HL-60 (cell line): ENCODE measurements at regions not wholly inside any gene's neighbourhood (a gene's known extent, or its start where the extent isn't known, plus 50 kb on each side); places are given as distances from the start of the nearest gene placed in this dataset.

Experiments used
- DNase-seq, 2 experiments: peaks; one replicate each; pipeline ENCODE4 v3.0.0-alpha.2; 2010 to 2020; ENCODE audit warnings: low read depth in 1 of 2, low spot score in 1 of 2
- H3K27ac ChIP-seq: fragments of 250-450 bp; sonication (Bioruptor Pico); replicated peaks from 2 replicates; pipeline ENCODE4 v1.5.1; 2020; ENCODE audit warnings: mild to moderate bottlenecking, moderate library complexity
- H3K27me3 ChIP-seq: fragments of 250-450 bp; sonication (Bioruptor Pico); 2 replicates; pipeline ENCODE4 v1.5.1; 2021; ENCODE audit warnings: mild to moderate bottlenecking, moderate library complexity; ENCODE audit not compliant: insufficient read depth, poor library complexity, severe bottlenecking
- H3K4me3 ChIP-seq: replicated peaks from 2 replicates; pipeline ENCODE4 v1.5.1; 2011; ENCODE audit warnings: mild to moderate bottlenecking, control low read depth, low read length; ENCODE audit not compliant: insufficient read depth
- GABPA ChIP-seq: IDR thresholded peaks from 2 replicates; pipeline ENCODE4 v1.6.1; 2012; ENCODE audit warnings: low read depth
- POLR2AphosphoS5 ChIP-seq: IDR thresholded peaks from 2 replicates; pipeline ENCODE4 v1.6.1; 2012; ENCODE audit warnings: low read depth
- SPI1 ChIP-seq: IDR thresholded peaks from 2 replicates; pipeline ENCODE4 v1.6.1; 2012; ENCODE audit warnings: low read depth, mild to moderate bottlenecking, borderline replicate concordance
- TF ChIP-seq, protein P1 (sequence below): IDR thresholded peaks from one replicate; pipeline ENCODE4 v1.5.1; 2011; ENCODE audit warnings: low read length, control low read depth, inconsistent platforms; ENCODE audit not compliant: insufficient read depth
- TF ChIP-seq, protein P2 (sequence below): IDR thresholded peaks from 2 replicates; pipeline ENCODE4 v1.6.1; 2012; ENCODE audit warnings: low read depth; ENCODE audit not compliant: insufficient replicate concordance

DNA sequence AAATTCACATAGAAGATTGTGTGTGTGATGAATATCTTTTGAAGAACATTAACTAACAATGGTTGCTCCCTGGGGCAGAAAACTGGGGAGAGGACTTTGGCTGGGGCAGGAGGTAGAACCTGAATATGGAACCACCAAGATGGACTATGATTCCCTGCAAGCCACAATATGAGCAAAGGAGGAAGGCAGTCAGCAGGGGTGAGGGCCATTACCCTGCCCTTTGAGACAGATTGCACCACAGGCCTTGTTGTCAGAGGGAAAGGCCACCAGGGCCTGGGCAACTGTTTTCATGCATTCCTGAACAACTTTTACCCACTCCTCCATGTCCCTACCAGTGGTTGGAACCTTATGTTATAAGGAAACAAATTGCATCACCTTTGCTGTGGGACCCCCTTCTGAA is 670.1 kb upstream of the POM121L12 start:
- TF ChIP-seq GABPA (no peak), SPI1 (no peak), POLR2AphosphoS5 (no peak)
- TF ChIP-seq, protein P1, sequence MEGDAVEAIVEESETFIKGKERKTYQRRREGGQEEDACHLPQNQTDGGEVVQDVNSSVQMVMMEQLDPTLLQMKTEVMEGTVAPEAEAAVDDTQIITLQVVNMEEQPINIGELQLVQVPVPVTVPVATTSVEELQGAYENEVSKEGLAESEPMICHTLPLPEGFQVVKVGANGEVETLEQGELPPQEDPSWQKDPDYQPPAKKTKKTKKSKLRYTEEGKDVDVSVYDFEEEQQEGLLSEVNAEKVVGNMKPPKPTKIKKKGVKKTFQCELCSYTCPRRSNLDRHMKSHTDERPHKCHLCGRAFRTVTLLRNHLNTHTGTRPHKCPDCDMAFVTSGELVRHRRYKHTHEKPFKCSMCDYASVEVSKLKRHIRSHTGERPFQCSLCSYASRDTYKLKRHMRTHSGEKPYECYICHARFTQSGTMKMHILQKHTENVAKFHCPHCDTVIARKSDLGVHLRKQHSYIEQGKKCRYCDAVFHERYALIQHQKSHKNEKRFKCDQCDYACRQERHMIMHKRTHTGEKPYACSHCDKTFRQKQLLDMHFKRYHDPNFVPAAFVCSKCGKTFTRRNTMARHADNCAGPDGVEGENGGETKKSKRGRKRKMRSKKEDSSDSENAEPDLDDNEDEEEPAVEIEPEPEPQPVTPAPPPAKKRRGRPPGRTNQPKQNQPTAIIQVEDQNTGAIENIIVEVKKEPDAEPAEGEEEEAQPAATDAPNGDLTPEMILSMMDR, result no peak
- TF ChIP-seq, protein P2, sequence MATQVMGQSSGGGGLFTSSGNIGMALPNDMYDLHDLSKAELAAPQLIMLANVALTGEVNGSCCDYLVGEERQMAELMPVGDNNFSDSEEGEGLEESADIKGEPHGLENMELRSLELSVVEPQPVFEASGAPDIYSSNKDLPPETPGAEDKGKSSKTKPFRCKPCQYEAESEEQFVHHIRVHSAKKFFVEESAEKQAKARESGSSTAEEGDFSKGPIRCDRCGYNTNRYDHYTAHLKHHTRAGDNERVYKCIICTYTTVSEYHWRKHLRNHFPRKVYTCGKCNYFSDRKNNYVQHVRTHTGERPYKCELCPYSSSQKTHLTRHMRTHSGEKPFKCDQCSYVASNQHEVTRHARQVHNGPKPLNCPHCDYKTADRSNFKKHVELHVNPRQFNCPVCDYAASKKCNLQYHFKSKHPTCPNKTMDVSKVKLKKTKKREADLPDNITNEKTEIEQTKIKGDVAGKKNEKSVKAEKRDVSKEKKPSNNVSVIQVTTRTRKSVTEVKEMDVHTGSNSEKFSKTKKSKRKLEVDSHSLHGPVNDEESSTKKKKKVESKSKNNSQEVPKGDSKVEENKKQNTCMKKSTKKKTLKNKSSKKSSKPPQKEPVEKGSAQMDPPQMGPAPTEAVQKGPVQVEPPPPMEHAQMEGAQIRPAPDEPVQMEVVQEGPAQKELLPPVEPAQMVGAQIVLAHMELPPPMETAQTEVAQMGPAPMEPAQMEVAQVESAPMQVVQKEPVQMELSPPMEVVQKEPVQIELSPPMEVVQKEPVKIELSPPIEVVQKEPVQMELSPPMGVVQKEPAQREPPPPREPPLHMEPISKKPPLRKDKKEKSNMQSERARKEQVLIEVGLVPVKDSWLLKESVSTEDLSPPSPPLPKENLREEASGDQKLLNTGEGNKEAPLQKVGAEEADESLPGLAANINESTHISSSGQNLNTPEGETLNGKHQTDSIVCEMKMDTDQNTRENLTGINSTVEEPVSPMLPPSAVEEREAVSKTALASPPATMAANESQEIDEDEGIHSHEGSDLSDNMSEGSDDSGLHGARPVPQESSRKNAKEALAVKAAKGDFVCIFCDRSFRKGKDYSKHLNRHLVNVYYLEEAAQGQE, result no peak

DNA sequence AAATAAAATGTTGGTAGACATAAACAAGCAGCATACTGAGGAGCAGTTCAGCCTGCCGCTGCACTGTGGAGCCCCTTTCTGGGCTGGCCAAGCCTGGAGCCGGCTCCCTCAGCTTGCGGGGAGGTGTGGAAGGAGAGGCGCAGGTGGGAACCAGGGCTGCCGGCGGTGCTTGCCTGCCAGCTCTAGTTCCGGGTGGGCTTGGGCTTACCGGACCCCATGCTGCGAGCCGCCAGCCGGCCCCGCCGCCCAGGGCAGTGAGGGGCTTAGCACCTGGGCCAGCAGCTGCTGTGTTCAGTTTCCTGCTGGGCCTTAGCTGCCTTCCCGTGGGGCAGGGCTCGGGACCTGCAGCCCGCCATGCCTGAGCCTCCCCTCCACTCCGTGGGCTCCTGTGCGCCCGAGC is 672.9 kb upstream of the POM121L12 start:
- Histone ChIP-seq H3K4me3 (no peak overlapping the region), H3K27me3 (no peaks in the 10 kb centered on the region), H3K27ac (no peak overlapping the region)
- no peak for DNase-seq
- TF ChIP-seq, protein P1, result no peak
- TF ChIP-seq SPI1, result no peak
- TF ChIP-seq, protein P2, result no peak
- TF ChIP-seq GABPA, result no peak
- TF ChIP-seq POLR2AphosphoS5, result no peak

More for the DNA sequence above, 670.1 kb upstream of the POM121L12 start:
- Histone ChIP-seq H3K27me3 (no peaks in the 10 kb centered on the region), H3K27ac (no peak overlapping the region), H3K4me3 (no peak overlapping the region)
- DNase-seq, result no peak

DNA sequence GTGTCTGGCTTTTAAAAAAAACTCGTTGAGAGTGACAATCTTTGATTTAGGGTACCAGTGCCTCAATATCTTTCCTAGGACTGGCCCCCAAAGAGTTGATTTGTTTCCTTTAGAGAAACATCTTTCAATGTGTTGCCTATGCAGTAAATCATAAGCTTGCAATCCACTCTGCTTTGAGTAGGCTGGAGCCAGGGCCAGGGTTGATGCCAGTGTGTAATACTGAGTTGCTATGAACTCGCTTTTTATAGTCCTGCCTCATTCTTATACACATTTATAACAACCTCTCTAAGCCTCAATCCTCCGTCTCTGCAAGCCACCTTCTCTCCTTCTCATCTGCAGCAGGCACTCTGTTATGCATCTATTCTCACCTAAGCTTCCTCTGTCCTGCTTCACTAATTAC is 674.9 kb upstream of the POM121L12 start:
- no peak overlapping the region for H3K27ac ChIP-seq
- no peaks in the 10 kb centered on the region for H3K27me3 ChIP-seq
- no peak for TF ChIP-seq SPI1
- no peak for TF ChIP-seq GABPA
- TF ChIP-seq, protein P2, result no peak
- TF ChIP-seq POLR2AphosphoS5, result no peak
- TF ChIP-seq, protein P1, result no peak
- no peak for DNase-seq
- no peak overlapping the region for H3K4me3 ChIP-seq
